LNCaP clone FGC (cell line): ENCODE measurements at regions not wholly inside any gene's neighbourhood (a gene's known extent, or its start where the extent isn't known, plus 50 kb on each side); places are given as distances from the start of the nearest gene placed in this dataset.

Experiments
- DNase-seq: peaks from one replicate; pipeline ENCODE4 v3.0.0-alpha.2; 2011; ENCODE audit warnings: low read depth
- H3K4me3 ChIP-seq: 2 replicates; pipeline ENCODE4 v1.5.1; 2011; ENCODE audit warnings: mild to moderate bottlenecking, low read depth, low read length, control low read depth
- TF ChIP-seq, protein P1 (sequence below): IDR thresholded peaks from 2 replicates; pipeline ENCODE4 v1.5.1; 2012; ENCODE audit warnings: mild to moderate bottlenecking; ENCODE audit not compliant: control insufficient read depth, insufficient read depth; ENCODE audit errors: extremely low read depth

DNA sequence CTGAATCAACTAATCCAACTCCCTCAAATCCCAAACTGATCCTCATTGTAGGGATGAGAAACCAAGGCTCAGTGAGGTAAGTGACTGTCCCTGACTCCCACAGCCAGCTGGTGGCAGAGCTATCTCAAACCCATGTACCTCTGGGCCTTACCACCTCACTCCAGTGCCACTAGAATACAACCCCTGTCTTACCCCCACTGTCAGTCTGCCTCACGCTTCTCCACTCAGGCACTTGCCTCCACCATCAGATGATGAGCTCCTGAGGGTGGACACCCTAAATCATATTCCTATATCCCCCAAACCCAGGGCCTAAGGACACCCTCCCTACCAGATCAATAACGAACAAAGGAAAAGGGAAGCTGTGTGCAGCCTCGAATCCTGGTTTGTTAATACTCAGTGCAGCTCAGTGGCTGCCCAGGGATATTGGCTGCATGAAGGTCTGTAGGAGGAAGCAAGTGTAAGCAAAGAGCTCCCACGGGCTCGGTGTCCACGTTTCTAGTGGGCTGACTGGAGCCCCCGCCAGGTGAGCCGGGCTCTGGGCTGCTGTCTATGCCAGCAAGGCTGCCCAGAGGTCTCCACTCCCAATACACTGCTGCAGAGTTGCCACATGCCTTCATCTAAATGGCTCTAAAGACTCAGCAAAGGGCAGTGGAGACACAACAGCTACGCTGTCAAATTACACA, 533.4 kb downstream of the MATN1 start:
- DNase-seq: no peak
- TF ChIP-seq, protein P1, sequence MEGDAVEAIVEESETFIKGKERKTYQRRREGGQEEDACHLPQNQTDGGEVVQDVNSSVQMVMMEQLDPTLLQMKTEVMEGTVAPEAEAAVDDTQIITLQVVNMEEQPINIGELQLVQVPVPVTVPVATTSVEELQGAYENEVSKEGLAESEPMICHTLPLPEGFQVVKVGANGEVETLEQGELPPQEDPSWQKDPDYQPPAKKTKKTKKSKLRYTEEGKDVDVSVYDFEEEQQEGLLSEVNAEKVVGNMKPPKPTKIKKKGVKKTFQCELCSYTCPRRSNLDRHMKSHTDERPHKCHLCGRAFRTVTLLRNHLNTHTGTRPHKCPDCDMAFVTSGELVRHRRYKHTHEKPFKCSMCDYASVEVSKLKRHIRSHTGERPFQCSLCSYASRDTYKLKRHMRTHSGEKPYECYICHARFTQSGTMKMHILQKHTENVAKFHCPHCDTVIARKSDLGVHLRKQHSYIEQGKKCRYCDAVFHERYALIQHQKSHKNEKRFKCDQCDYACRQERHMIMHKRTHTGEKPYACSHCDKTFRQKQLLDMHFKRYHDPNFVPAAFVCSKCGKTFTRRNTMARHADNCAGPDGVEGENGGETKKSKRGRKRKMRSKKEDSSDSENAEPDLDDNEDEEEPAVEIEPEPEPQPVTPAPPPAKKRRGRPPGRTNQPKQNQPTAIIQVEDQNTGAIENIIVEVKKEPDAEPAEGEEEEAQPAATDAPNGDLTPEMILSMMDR: no peak

DNA sequence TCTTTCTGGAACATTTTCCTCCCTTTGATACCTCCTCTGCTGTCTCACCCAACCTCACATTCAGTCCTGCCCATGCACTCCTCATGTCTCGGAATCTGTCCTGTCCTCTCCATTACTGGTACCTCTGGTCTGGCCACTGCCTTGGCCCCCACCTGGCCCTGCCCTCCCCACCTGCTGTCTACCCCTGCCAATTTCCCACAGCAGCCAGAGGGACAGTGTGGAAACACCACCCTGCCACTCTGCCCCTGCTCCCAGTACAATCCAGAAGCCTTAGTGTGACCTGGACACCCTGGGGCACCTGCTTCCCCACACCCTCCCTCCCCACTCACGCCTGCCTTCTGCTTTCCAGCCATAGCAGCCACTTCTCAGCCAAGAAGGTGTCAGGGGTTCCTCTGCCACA, 534.4 kb downstream of the MATN1 start:
- no peak overlapping the region for H3K4me3 ChIP-seq
- TF ChIP-seq, protein P1: no peak
- DNase-seq: no peak

More for the DNA sequence above, 533.4 kb downstream of the MATN1 start:
- H3K4me3 ChIP-seq: no peak overlapping the region

DNA sequence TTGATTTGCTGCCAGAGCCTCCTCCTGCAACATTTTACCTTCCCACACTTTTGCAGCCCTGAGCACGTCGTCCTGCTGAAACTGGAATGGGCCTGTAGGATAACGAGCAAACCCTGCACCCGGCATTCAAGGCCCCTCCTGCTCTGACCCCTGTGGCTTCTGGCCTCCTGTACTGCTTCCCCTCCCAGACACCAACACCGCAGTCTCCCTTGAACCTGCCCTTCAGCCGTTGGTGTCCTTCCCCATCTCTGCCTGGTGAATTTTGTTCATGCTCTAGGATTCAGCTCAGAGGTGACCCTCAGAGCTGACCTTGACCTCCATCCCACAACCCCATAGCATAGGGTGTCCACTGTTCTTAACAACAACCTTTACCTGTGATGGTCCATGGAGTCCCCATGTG, 535.1 kb downstream of the MATN1 start:
- no peak overlapping the region for H3K4me3 ChIP-seq
- TF ChIP-seq, protein P1: no peak
- DNase-seq: no peak

DNA sequence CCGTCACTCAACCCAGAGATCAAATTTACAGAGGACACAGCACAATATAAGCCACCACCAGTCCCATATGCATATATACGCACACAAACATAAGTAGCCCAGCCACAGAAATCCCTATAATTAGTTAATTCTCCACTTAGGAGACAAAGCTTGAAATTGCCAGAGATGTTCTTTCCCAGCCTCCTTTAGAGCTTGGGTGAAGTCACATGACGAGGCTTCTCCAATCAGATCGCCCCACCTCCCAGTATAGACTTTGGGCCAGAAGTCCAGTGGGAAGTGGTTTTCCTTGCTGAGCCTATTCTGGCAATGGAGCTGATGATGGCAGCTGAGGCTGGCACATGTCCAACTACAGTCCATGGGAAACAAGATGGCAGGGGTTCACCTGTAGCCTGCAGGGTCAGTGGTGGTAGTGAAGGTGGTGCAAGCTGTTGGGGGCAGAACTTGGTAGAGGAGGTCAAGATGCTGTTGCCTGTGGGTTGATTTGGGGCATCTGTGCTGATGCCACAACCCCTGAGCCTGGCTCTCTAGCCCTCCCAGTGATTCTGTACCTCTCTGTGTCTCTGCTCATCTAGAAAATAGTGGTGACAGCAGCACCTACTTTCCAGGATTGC, 535.9 kb downstream of the MATN1 start:
- TF ChIP-seq, protein P1: no peak
- no peak overlapping the region for H3K4me3 ChIP-seq
- DNase-seq: no peak

DNA sequence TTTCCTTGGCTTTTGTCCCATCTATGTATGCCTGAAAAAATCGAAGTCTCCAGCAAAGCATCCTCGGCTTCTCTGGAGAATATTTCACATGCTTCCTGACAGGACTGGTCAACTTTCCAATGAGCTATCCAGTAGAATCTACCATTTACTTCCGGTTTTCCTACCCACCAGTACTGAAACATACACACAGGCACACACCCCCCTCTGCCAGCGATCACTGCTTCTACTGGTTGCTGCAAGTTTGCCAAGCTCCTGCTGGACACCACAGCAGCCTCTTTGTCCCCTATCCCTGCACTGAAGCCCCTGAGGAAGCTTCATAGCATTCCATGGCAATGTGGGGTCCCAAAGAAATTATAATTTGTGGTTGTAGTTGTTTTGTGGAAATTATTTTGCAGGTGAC, 536.8 kb downstream of the MATN1 start:
- TF ChIP-seq, protein P1: no peak
- H3K4me3 ChIP-seq: no peak overlapping the region
- no peak for DNase-seq

DNA sequence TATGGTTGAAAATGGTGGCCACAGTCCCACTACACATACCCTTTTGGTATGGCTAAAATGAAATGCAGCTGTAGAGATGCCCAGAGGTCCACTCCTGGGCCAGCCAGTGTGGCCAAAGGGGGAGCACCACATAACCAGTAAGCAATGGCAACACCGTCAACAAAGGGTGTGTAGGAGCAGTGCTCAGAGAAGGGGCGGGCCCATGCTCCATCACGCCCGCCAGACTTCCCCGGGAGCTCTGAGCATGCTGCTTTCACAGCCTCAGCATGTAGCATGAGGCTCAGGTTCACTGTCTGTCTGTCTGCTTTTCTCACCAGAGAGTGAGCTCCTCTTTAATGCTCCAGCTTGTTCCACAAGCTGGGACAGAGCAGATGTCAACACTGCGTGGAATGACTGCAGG, 537.6 kb downstream of the MATN1 start:
- DNase-seq: no peak
- TF ChIP-seq, protein P1: no peak
- H3K4me3 ChIP-seq: no peak overlapping the region

DNA sequence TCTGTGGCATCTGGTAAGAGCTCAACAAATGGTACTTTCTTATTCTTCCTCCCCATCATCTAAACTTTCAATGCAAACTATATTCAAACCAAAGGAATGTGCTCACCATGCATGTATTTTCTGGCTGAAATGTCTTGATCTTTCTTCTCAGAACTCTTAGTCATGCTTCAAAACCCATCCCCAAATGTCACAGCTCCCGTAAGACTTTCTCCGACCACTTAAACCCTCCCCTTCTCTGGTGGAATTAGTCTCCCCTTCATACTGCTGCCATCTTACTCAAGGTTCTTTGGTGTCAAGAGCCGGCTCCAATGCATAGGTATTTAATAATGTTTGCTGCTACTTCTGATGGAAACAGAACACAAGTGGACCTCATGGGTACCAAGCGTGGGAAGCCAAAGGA, 538.1 kb downstream of the MATN1 start:
- H3K4me3 ChIP-seq: no peak overlapping the region
- DNase-seq: no peak
- TF ChIP-seq, protein P1: no peak
